Osteoblast (primary cell): ENCODE measurements at regions not wholly inside any gene's neighbourhood (a gene's known extent, or its start where the extent isn't known, plus 50 kb on each side); places are given as distances from the start of the nearest gene placed in this dataset.

Source experiments
- DNase-seq: peaks from one replicate; pipeline ENCODE4 v3.0.0; 2011; ENCODE audit warnings: low spot score, mixed read lengths; ENCODE audit not compliant: insufficient read length; ENCODE audit errors: missing footprints
- H2AFZ ChIP-seq: 2 replicates; pipeline ENCODE4 v1.6.0; 2011; ENCODE audit warnings: mild to moderate bottlenecking, low read length
- H3K27ac ChIP-seq: 2 replicates; pipeline ENCODE4 v1.5.1; 2011; ENCODE audit warnings: mild to moderate bottlenecking, low read depth, low read length, moderate library complexity
- H3K27me3 ChIP-seq: 2 replicates; pipeline ENCODE4 v1.6.0; 2012; ENCODE audit warnings: mild to moderate bottlenecking, control low read depth, inconsistent platforms, low read length, moderate library complexity; ENCODE audit not compliant: insufficient read depth
- H3K36me3 ChIP-seq: 2 replicates; pipeline ENCODE4 v1.5.1; 2011; ENCODE audit warnings: mild to moderate bottlenecking, low read length, control low read depth, moderate library complexity; ENCODE audit not compliant: insufficient read depth
- H3K4me1 ChIP-seq: 2 replicates; pipeline ENCODE4 v1.5.1; 2011; ENCODE audit warnings: mild to moderate bottlenecking, low read length, control low read depth, moderate library complexity; ENCODE audit not compliant: insufficient read depth
- H3K4me2 ChIP-seq: 2 replicates; pipeline ENCODE4 v1.6.0; 2011; ENCODE audit warnings: mild to moderate bottlenecking, low read length; ENCODE audit not compliant: insufficient read depth
- H3K4me3 ChIP-seq: fragments of 200-600 bp; sonication (generic); 3 replicates; pipeline ENCODE4 v1.5.1; 2012; ENCODE audit warnings: mild to moderate bottlenecking, low read length, inconsistent platforms; ENCODE audit not compliant: insufficient read depth
- H3K79me2 ChIP-seq: 2 replicates; pipeline ENCODE4 v1.6.0; 2012; ENCODE audit warnings: mild to moderate bottlenecking, low read length, control low read depth, inconsistent platforms; ENCODE audit not compliant: insufficient read depth
- H3K9me3 ChIP-seq: 2 replicates; pipeline ENCODE4 v1.5.1; 2011; ENCODE audit warnings: low read depth, low read length, control low read depth
- H4K20me1 ChIP-seq: 2 replicates; pipeline ENCODE4 v1.6.0; 2012; ENCODE audit warnings: mild to moderate bottlenecking, low read length, control low read depth; ENCODE audit not compliant: insufficient read depth
- CTCF ChIP-seq: IDR thresholded peaks from 2 replicates; pipeline ENCODE4 v1.5.1; 2011; ENCODE audit warnings: mild to moderate bottlenecking, low read depth, low read length, moderate library complexity; ENCODE audit errors: extremely low read depth

GRCh38 chr2:8176887-8177286 lies 505.0 kb upstream of the ID2 start:
- no peak for DNase-seq
- Histone ChIP-seq H3K4me3 (no peak overlapping the region), H4K20me1 (no peaks in the 10 kb centered on the region), H3K27ac (no peak overlapping the region), H3K9me3 (no peaks in the 10 kb centered on the region), H3K79me2 (no peaks in the 10 kb centered on the region), H2AFZ (no peak overlapping the region), H3K4me2 (no peak overlapping the region), H3K4me1 (peaks cover 16% of the 10 kb centered on the region), H3K36me3 (no peaks in the 10 kb centered on the region), H3K27me3 (no peaks in the 10 kb centered on the region)
- no peak for TF ChIP-seq CTCF

- no peak for TF ChIP-seq CTCF
- DNase-seq, result no peak
- H3K9me3 ChIP-seq, result no peaks in the 10 kb centered on the region
Observed at GRCh38 chr2:8177566-8177965, 504.3 kb upstream of the ID2 start.

GRCh38 chr2:8178911-8179310 lies 502.9 kb upstream of the ID2 start:
- H3K4me2 ChIP-seq, result no peak overlapping the region
- H4K20me1 ChIP-seq, result no peaks in the 10 kb centered on the region
- no peak for TF ChIP-seq CTCF
- H3K36me3 ChIP-seq, result no peaks in the 10 kb centered on the region
- DNase-seq, result no peak
- no peaks in the 10 kb centered on the region for H3K9me3 ChIP-seq
- H3K4me1 ChIP-seq, result peaks cover 14% of the 10 kb centered on the region
- H3K27me3 ChIP-seq, result no peaks in the 10 kb centered on the region
- no peak overlapping the region for H3K4me3 ChIP-seq
- H2AFZ ChIP-seq, result no peak overlapping the region
- no peak overlapping the region for H3K27ac ChIP-seq
- no peaks in the 10 kb centered on the region for H3K79me2 ChIP-seq

More at GRCh38 chr2:8177566-8177965, 504.3 kb upstream of the ID2 start:
- no peaks in the 10 kb centered on the region for H4K20me1 ChIP-seq
- H3K4me3 ChIP-seq, result no peak overlapping the region
- no peaks in the 10 kb centered on the region for H3K79me2 ChIP-seq
- no peak overlapping the region for H3K4me2 ChIP-seq
- no peak overlapping the region for H3K27ac ChIP-seq
- H3K36me3 ChIP-seq, result no peaks in the 10 kb centered on the region
- no peak overlapping the region for H2AFZ ChIP-seq
- no peaks in the 10 kb centered on the region for H3K27me3 ChIP-seq
- peaks cover 14% of the 10 kb centered on the region for H3K4me1 ChIP-seq

- Histone ChIP-seq H3K36me3 (no peaks in the 10 kb centered on the region), H3K4me2 (no peak overlapping the region), H3K9me3 (no peaks in the 10 kb centered on the region), H3K4me3 (no peak overlapping the region), H3K27me3 (no peaks in the 10 kb centered on the region), H2AFZ (no peak overlapping the region), H3K79me2 (no peaks in the 10 kb centered on the region), H4K20me1 (no peaks in the 10 kb centered on the region), H3K27ac (no peak overlapping the region), H3K4me1 (no peaks in the 10 kb centered on the region)
- no peak for DNase-seq
- no peak for TF ChIP-seq CTCF
Observed at GRCh38 chr2:8189316-8189715, 492.5 kb upstream of the ID2 start.
